Caki2 (cell line): ENCODE measurements at regions not wholly inside any gene's neighbourhood (a gene's known extent, or its start where the extent isn't known, plus 50 kb on each side); places are given as distances from the start of the nearest gene placed in this dataset.
"Not testable (repeated sequence)": the region's sequence is repeated elsewhere in the genome, so short reads cannot be mapped to it uniquely, and the experiment has no call there.

ENCODE experiments used
- DNase-seq: peaks from one replicate; pipeline ENCODE4 v3.0.0-alpha.2; 2015; ENCODE audit warnings: low read depth
- in situ Hi-C: cut with HindIII; loops from 2 replicates; pipeline ENCODE4 v1.10.0; 2016; ENCODE audit warnings: low sequenced_read_pairs, low pct_unique_long_range_greater_than_20kb, mixed read lengths

GRCh38 chr9:100761276-100761802, 183.5 kb downstream of the CAVIN4 start:
- in situ Hi-C loops, result no loop called here
- no peak for DNase-seq

GRCh38 chr9:100774326-100774725, 196.4 kb downstream of the CAVIN4 start:
- no peak for DNase-seq
- in situ Hi-C loops, result no loop called here

- in situ Hi-C loops, result no loop called here
- DNase-seq, result no peak
Measured at GRCh38 chr9:100774962-100775361, 197.1 kb downstream of the CAVIN4 start.

GRCh38 chr9:100775912-100776311, 198.0 kb downstream of the CAVIN4 start:
- in situ Hi-C loops, result no loop called here

GRCh38 chr9:100784755-100785154, 206.9 kb downstream of the CAVIN4 start:
- DNase-seq, result no peak
- in situ Hi-C loops, result no loop called here

More at GRCh38 chr9:100775912-100776311, 198.0 kb downstream of the CAVIN4 start:
- no peak for DNase-seq

GRCh38 chr9:100785946-100786345, 208.1 kb downstream of the CAVIN4 start:
- in situ Hi-C loops, result no loop called here
- DNase-seq, result no peak

- in situ Hi-C loops, result no loop called here
- no peak for DNase-seq
Measured at GRCh38 chr9:100794738-100795269, 216.9 kb downstream of the CAVIN4 start.

- DNase-seq, result no peak
- in situ Hi-C loops, result no loop called here
Measured at GRCh38 chr9:100803956-100804355, 224.6 kb upstream of the PLPPR1 start.

- no peak for DNase-seq
- in situ Hi-C loops, result no loop called here
Measured at GRCh38 chr9:100811643-100812042, 216.9 kb upstream of the PLPPR1 start.

- no peak for DNase-seq
- in situ Hi-C loops, result no loop called here
Measured at GRCh38 chr9:100813871-100814270, 214.7 kb upstream of the PLPPR1 start.

- DNase-seq, result no peak
- in situ Hi-C loops, result no loop called here
Measured at GRCh38 chr9:100819980-100820379, 208.5 kb upstream of the PLPPR1 start.

- DNase-seq, in situ Hi-C loops: not testable (repeated sequence)
Measured at GRCh38 chr9:100833035-100833434, 195.5 kb upstream of the PLPPR1 start.

- no peak for DNase-seq
- in situ Hi-C loops, result no loop called here
Measured at GRCh38 chr9:100838857-100839256, 189.7 kb upstream of the PLPPR1 start.

- in situ Hi-C loops, result no loop called here
- DNase-seq, result no peak
Measured at GRCh38 chr9:100848726-100849125, 179.8 kb upstream of the PLPPR1 start.

- in situ Hi-C loops, result no loop called here
- no peak for DNase-seq
Measured at GRCh38 chr9:100852088-100852487, 176.4 kb upstream of the PLPPR1 start.

- DNase-seq, result no peak
- in situ Hi-C loops, result no loop called here
Measured at GRCh38 chr9:100856238-100856637, 172.3 kb upstream of the PLPPR1 start.

GRCh38 chr9:100865111-100865510, 163.4 kb upstream of the PLPPR1 start:
- DNase-seq, result no peak
- in situ Hi-C loops, result no loop called here

GRCh38 chr9:100865648-100866047, 162.9 kb upstream of the PLPPR1 start:
- in situ Hi-C loops, result no loop called here
- DNase-seq, result no peak

GRCh38 chr9:100869326-100869725, 159.2 kb upstream of the PLPPR1 start:
- DNase-seq, result no peak
- in situ Hi-C loops, result no loop called here

- no peak for DNase-seq
- in situ Hi-C loops, result no loop called here
Measured at GRCh38 chr9:100879884-100880283, 148.6 kb upstream of the PLPPR1 start.
